ENCODE measurements at regions not wholly inside any gene's neighbourhood (a gene's known extent, or its start where the extent isn't known, plus 50 kb on each side); places are given as distances from the start of the nearest gene placed in this dataset.

DNA sequence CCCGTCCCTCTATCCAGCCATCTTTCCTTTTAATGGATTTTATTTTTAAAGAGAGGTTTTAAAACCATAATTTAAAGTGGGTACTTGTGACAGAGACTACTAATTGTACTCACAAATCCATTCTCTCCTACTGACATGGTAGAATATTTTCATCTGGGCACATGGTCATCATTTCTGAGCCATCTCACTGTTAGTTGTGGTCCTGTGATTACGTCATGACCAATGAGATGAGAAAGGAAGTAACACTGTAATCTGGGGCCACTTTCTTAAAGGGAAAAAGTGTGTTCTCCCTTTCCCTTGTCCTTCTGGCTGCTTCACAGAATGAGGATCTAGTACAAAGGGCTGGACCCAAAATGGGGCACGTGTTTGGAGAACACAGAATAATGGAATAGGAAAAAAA is 538.7 kb downstream of the CMPK2 start:
- H3K79me2 ChIP-seq (ENCODE audit: insufficient read depth, low read length): no peaks in the 10 kb centered on the region
- DNase-seq: no peak
- no peak overlapping the region for H4K91ac ChIP-seq (ENCODE audit: insufficient read length, low read depth, low read length)
- H3K4me2 ChIP-seq (ENCODE audit: insufficient read depth, insufficient read length, low read length): no peak overlapping the region
- no peak overlapping the region for H3K4ac ChIP-seq (ENCODE audit: low read depth, low read length)
- H2AFZ ChIP-seq (ENCODE audit: low read length): no peak overlapping the region
- H3K23me2 ChIP-seq (ENCODE audit: insufficient read length, low read depth, low read length, poor library complexity, severe bottlenecking): no peaks in the 10 kb centered on the region
- Mint-ChIP-seq H3K27me3 (ENCODE audit: low read depth) (no peaks in the 10 kb centered on the region; the same call in 1 of the 2 replicates), H3K27ac (no peak overlapping the region), H3K36me3 (ENCODE audit: insufficient read depth in 1 of 3, low read depth in 3 of 3) (peaks cover 2 to 10% (median 3%) of the 10 kb centered on the region in 3 experiments; a peak in 3 of 7 replicates), H3K4me1 (peaks cover 6 to 7% of the 10 kb centered on the region in 2 experiments), H3K9me3 (peaks cover 9 to 12% of the 10 kb centered on the region in 2 experiments; a peak in 3 of 5 replicates), H3K4me3 (no peak overlapping the region)
- H3K9ac ChIP-seq (ENCODE audit: extremely low read depth, insufficient read length, low read length): no peak overlapping the region
- TF ChIP-seq, protein P1, sequence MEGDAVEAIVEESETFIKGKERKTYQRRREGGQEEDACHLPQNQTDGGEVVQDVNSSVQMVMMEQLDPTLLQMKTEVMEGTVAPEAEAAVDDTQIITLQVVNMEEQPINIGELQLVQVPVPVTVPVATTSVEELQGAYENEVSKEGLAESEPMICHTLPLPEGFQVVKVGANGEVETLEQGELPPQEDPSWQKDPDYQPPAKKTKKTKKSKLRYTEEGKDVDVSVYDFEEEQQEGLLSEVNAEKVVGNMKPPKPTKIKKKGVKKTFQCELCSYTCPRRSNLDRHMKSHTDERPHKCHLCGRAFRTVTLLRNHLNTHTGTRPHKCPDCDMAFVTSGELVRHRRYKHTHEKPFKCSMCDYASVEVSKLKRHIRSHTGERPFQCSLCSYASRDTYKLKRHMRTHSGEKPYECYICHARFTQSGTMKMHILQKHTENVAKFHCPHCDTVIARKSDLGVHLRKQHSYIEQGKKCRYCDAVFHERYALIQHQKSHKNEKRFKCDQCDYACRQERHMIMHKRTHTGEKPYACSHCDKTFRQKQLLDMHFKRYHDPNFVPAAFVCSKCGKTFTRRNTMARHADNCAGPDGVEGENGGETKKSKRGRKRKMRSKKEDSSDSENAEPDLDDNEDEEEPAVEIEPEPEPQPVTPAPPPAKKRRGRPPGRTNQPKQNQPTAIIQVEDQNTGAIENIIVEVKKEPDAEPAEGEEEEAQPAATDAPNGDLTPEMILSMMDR (conservative IDR thresholded peaks at IDR 0.05): no peak
- H4K20me1 ChIP-seq (ENCODE audit: control insufficient read depth, insufficient read depth, insufficient read length): no peaks in the 10 kb centered on the region
- no peak overlapping the region for H4K5ac ChIP-seq (ENCODE audit: insufficient read length, low read depth, low read length)
- H2BK15ac ChIP-seq (ENCODE audit: low read depth, low read length): no peak overlapping the region
- no peak overlapping the region for H3K27ac ChIP-seq (ENCODE audit: insufficient read length, low read depth, low read length)
- no peak overlapping the region for H3K14ac ChIP-seq (ENCODE audit: insufficient read depth, low read length)
- no peak overlapping the region for H4K8ac ChIP-seq (replicated peaks; ENCODE audit: insufficient read length, low read depth, low read length)
- no peak overlapping the region for H3T11ph ChIP-seq (ENCODE audit: low read length)
- H2BK12ac ChIP-seq (ENCODE audit: insufficient read length, low read depth, low read length): no peak overlapping the region
- no peak overlapping the region for H2AK5ac ChIP-seq (ENCODE audit: insufficient read length, low read length)
- no peaks in the 10 kb centered on the region for H3K79me1 ChIP-seq (ENCODE audit: insufficient read depth, low read depth, low read length, poor library complexity, severe bottlenecking)
- no peak overlapping the region for H3K56ac ChIP-seq (ENCODE audit: insufficient read length, low read depth, low read length)
- no peak overlapping the region for H3K23ac ChIP-seq (ENCODE audit: insufficient read length, low read depth, low read length)
- H3K18ac ChIP-seq (ENCODE audit: insufficient read length, low read depth, low read length): no peak overlapping the region
- H3K4me1 ChIP-seq (ENCODE audit: insufficient read depth, low read length): no peaks in the 10 kb centered on the region; the same call in 1 of the 2 replicates
- no CpG with 5 or more reads among the region's 3 CpGs for WGBS (ENCODE audit: extremely low coverage, insufficient read length, low lambda C conversion rate)
- no peak overlapping the region for H2BK5ac ChIP-seq (ENCODE audit: insufficient read length, low read length)
- no peak overlapping the region for H2BK120ac ChIP-seq (ENCODE audit: low read depth, low read length, poor library complexity, severe bottlenecking)
- no peaks in the 10 kb centered on the region for H3K27me3 ChIP-seq (ENCODE audit: insufficient read depth, low read length)
- no peak overlapping the region for H2BK20ac ChIP-seq (ENCODE audit: low read depth, low read length, poor library complexity, severe bottlenecking)
- H3K9me3 ChIP-seq (ENCODE audit: control insufficient read depth, low read depth, low read length): no peaks in the 10 kb centered on the region

Data from H9 (cell line).